Upper lobe of left lung (tissue), 6 donors: ENCODE measurements at regions not wholly inside any gene's neighbourhood (a gene's known extent, or its start where the extent isn't known, plus 50 kb on each side); places are given as distances from the start of the nearest gene placed in this dataset.

ENCODE experiments used
- ATAC-seq, 2 donors: fragments of 200-7000 bp; cut with Tn5 transposase; one replicate each; pipeline ENCODE4 v1.9.1; 2022; ENCODE audit warnings: mild to moderate bottlenecking in 2 of 2, moderate library complexity in 2 of 2; ENCODE audit not compliant: low FRiP score in 2 of 2
- DNase-seq, 2 donors: peaks; one replicate each; pipeline ENCODE4 v3.0.0-alpha.2; 2019 to 2020
- H3K27ac ChIP-seq, 4 donors: fragments of 200-600 bp; sonication (generic); one replicate each; pipeline ENCODE4 v1.5.1; 2016 to 2019
- H3K27me3 ChIP-seq, 4 donors: fragments of 200-600 bp; sonication (generic); one replicate each; pipeline ENCODE4 v1.5.1; 2017 to 2019
- H3K36me3 ChIP-seq, 4 donors: fragments of 200-600 bp; sonication (generic); one replicate each; pipeline ENCODE4 v1.5.1; 2016 to 2019
- H3K4me1 ChIP-seq, 4 donors: fragments of 200-600 bp; sonication (generic); one replicate each; pipeline ENCODE4 v1.5.1; 2018 to 2019
- H3K4me3 ChIP-seq, 4 donors: fragments of 200-600 bp; sonication (generic); one replicate each; pipeline ENCODE4 v1.5.1; 2017 to 2019; ENCODE audit warnings: mild to moderate bottlenecking in 2 of 4, moderate library complexity in 1 of 4
- H3K9me3 ChIP-seq, 4 donors: fragments of 200-600 bp; sonication (generic); one replicate each; pipeline ENCODE4 v1.5.1; 2018 to 2019
- EP300 ChIP-seq, 4 donors: sonication (generic); formaldehyde crosslinking; IDR thresholded peaks; one replicate each; pipeline ENCODE4 v1.5.1; 2017; ENCODE audit warnings: antibody characterized with exemption in 4 of 4, control low read depth in 2 of 4
- POLR2A ChIP-seq, 4 donors: fragments of 450-650 bp; IDR thresholded peaks; one replicate each; pipeline ENCODE4 v1.5.1; 2016 to 2017; ENCODE audit warnings: antibody characterized with exemption in 4 of 4, mild to moderate bottlenecking in 2 of 4
- POLR2AphosphoS5 ChIP-seq, 2 donors: sonication (generic); formaldehyde crosslinking; IDR thresholded peaks; one replicate each; pipeline ENCODE4 v1.5.1; 2017; ENCODE audit warnings: antibody characterized with exemption in 2 of 2
- WGBS, 2 donors: methylation state at CpG; one replicate each; pipeline ENCODE4 v1.1.5; 2017 to 2018; 5-methylcytosine and 5-hydroxymethylcytosine counted together
- TF ChIP-seq, protein P1 (sequence below), 6 experiments: fragments of 450-650 bp in 4 of 6; fragments of 200-600 bp in 2 of 6; sonication (generic) in 2 of 6; IDR thresholded peaks; one replicate each; pipeline ENCODE4 v1.5.1; 2016 to 2019; ENCODE audit warnings: antibody characterized with exemption in 6 of 6
- donor health status: DM: no; HTN: no; CAD: no; lungs with moderate emphysema.
- donor health status: DM: no; HTN: yes; CAD: no; lungs with severe emphysema.

DNA sequence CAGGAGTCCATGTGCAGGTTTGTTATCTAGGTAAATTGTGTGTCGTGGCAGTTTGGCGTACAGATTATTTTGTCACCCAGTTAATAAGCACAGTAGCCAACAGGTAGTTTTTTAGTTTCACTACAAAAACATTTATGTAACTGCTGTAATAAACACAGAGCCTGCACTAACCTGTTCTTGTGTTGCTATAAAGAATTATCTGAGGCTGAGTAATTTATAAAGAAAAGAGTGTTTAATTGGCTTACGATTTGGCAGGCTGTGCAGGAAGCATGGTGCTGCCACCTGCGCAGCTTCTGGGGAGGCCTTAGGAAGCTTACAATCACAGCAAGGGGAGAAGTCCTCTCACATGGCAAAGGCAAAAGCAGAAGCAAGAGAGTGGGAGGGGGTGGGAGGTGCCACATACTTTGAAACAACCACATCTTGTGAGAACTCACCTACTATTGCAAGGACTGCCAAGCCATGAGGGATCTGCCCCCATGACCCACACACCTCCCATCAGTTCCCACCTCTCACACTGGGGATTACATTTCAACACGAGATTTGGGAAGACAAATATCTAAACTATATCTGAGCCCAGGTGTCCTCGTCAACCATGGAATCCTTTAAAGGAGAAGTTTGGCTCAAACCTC, 266.4 kb upstream of the GRIP1 start:
- no peaks in the 10 kb centered on the region for H3K4me1 ChIP-seq
- H3K9me3 ChIP-seq, result no peaks in the 10 kb centered on the region
- DNase-seq (no peak), ATAC-seq (no peak)
- 79 to 81% methylated on average over 6 of the region's 6 CpGs for WGBS, 2 donors
- H3K27me3 ChIP-seq, result no peaks in the 10 kb centered on the region
- no peak overlapping the region for H3K4me3 ChIP-seq
- no peak overlapping the region for H3K27ac ChIP-seq
- TF ChIP-seq, protein P1, sequence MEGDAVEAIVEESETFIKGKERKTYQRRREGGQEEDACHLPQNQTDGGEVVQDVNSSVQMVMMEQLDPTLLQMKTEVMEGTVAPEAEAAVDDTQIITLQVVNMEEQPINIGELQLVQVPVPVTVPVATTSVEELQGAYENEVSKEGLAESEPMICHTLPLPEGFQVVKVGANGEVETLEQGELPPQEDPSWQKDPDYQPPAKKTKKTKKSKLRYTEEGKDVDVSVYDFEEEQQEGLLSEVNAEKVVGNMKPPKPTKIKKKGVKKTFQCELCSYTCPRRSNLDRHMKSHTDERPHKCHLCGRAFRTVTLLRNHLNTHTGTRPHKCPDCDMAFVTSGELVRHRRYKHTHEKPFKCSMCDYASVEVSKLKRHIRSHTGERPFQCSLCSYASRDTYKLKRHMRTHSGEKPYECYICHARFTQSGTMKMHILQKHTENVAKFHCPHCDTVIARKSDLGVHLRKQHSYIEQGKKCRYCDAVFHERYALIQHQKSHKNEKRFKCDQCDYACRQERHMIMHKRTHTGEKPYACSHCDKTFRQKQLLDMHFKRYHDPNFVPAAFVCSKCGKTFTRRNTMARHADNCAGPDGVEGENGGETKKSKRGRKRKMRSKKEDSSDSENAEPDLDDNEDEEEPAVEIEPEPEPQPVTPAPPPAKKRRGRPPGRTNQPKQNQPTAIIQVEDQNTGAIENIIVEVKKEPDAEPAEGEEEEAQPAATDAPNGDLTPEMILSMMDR (IDR thresholded peaks at IDR 0.05), result no peak
- TF ChIP-seq POLR2AphosphoS5 (IDR thresholded peaks at IDR 0.05) (no peak), POLR2A (IDR thresholded peaks at IDR 0.05) (no peak), EP300 (IDR thresholded peaks at IDR 0.05) (no peak)
- H3K36me3 ChIP-seq, result no peaks in the 10 kb centered on the region

DNA sequence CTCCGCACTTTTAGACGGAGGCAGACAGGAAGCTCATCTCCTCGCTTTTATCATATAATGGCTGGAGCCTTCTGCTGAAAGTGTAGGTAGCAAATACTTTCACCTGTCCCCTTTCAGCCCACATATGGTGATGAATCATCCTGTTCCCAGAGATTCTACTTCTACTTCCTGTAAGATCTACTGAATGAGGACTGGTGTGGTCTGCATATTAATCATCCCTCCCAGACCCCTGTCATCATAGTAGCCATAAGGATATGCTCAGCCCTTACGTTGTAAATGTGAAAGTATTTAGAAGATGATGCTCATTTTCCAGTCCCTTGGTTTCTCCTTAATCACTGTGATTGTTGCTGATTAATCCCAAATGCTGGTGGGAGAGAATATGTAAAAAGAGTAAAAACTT, 268.2 kb upstream of the GRIP1 start:
- Histone ChIP-seq H3K9me3 (no peaks in the 10 kb centered on the region), H3K4me3 (no peak overlapping the region), H3K27me3 (no peaks in the 10 kb centered on the region), H3K36me3 (no peaks in the 10 kb centered on the region), H3K4me1 (no peaks in the 10 kb centered on the region), H3K27ac (no peak overlapping the region)
- DNase-seq, result no peak
- no peak for ATAC-seq
- 63 to 76% methylated on average over 4 of the region's 4 CpGs for WGBS, 2 donors
- TF ChIP-seq POLR2AphosphoS5 (IDR thresholded peaks at IDR 0.05), result no peak
- TF ChIP-seq, protein P1 (IDR thresholded peaks at IDR 0.05), result no peak
- no peak for TF ChIP-seq EP300 (IDR thresholded peaks at IDR 0.05)
- no peak for TF ChIP-seq POLR2A (IDR thresholded peaks at IDR 0.05)

DNA sequence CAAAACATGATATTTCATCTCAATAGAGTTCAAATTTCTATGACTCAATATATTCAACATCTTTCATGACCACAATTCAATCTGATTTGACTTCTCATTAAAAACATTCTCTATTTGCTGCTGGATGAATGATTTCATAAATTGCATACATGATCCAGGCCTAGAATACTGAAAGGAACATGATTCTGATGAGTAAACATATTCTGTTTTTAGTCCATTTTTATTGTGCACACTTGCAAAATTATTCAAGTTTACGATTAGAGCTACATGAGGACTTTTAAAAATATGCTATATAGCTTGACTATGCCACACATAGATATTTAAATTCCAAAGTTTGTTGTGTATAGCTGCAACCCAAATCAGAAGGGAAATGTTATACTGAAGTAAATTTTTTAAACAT, 273.8 kb upstream of the GRIP1 start:
- no peak for TF ChIP-seq POLR2A (IDR thresholded peaks at IDR 0.05)
- no peak for TF ChIP-seq POLR2AphosphoS5 (IDR thresholded peaks at IDR 0.05)
- TF ChIP-seq EP300 (IDR thresholded peaks at IDR 0.05), result no peak
- TF ChIP-seq, protein P1 (IDR thresholded peaks at IDR 0.05), result no peak
- WGBS, 2 donors, result 70 to 81% methylated on average over 1 of the region's 1 CpG
- no peaks in the 10 kb centered on the region for H3K36me3 ChIP-seq
- no peak overlapping the region for H3K4me3 ChIP-seq
- ATAC-seq (no peak), DNase-seq (no peak)
- H3K4me1 ChIP-seq, result no peaks in the 10 kb centered on the region
- H3K27ac ChIP-seq, result no peak overlapping the region
- no peaks in the 10 kb centered on the region for H3K27me3 ChIP-seq
- no peaks in the 10 kb centered on the region for H3K9me3 ChIP-seq

DNA sequence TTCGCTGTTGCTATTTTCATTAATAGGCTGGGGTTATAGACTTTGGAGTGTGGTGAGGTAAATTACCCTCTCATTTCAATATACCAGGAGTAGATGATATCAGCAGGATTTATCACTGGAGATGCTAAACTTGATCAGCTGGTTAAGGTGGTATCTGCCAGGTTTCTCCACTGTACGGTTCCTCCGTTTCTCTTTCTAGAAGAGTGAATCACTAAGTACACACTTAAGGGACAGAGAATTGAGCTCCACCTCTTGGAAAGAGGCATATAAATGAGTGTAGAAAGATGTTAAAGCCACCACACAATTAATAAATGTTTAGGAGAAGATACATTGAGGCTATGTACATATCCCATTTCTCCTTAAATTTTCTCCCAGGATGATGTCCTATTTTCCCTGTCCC, 277.4 kb upstream of the GRIP1 start:
- Histone ChIP-seq H3K36me3 (no peaks in the 10 kb centered on the region), H3K27me3 (no peaks in the 10 kb centered on the region), H3K27ac (no peak overlapping the region), H3K9me3 (no peaks in the 10 kb centered on the region), H3K4me3 (no peak overlapping the region), H3K4me1 (no peaks in the 10 kb centered on the region)
- ATAC-seq (no peak), DNase-seq (no peak)
- TF ChIP-seq EP300 (IDR thresholded peaks at IDR 0.05) (no peak), POLR2A (IDR thresholded peaks at IDR 0.05) (no peak), POLR2AphosphoS5 (IDR thresholded peaks at IDR 0.05) (no peak)
- TF ChIP-seq, protein P1 (IDR thresholded peaks at IDR 0.05), result no peak
- 80 to 83% methylated on average over 3 of the region's 3 CpGs for WGBS, 2 donors

DNA sequence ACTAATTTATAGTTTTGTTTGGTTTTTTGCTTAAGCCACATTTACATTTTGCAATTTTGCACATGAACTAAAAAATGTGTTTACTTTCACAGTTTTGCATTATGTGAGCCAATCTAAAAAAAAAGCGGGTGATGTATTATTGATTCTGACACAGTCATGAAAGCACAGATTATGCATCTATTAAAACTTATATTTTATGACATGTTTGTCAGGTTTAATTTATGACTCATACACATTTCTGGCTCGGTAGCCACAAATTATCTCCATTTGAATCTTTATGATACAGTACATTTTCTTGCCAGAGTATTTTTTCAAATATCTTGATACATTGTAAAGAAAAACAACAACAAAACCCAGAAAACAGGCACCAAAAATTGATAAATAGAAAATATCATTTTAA, 280.4 kb upstream of the GRIP1 start:
- no peaks in the 10 kb centered on the region for H3K36me3 ChIP-seq
- no peaks in the 10 kb centered on the region for H3K27me3 ChIP-seq
- H3K27ac ChIP-seq, result no peak overlapping the region
- no peak for ATAC-seq
- 75 to 81% methylated on average over 2 of the region's 2 CpGs for whole genome bisulfite sequencing, 2 donors
- no peaks in the 10 kb centered on the region for H3K4me1 ChIP-seq
- no peaks in the 10 kb centered on the region for H3K9me3 ChIP-seq
- TF ChIP-seq POLR2AphosphoS5 (IDR thresholded peaks at IDR 0.05), result no peak
- TF ChIP-seq EP300 (IDR thresholded peaks at IDR 0.05), result no peak
- TF ChIP-seq, protein P1 (IDR thresholded peaks at IDR 0.05), result no peak
- no peak for TF ChIP-seq POLR2A (IDR thresholded peaks at IDR 0.05)
- no peak overlapping the region for H3K4me3 ChIP-seq
- DNase-seq, result no peak
